Thyroid gland (tissue), 4 donors: ENCODE measurements at regions not wholly inside any gene's neighbourhood (a gene's known extent, or its start where the extent isn't known, plus 50 kb on each side); places are given as distances from the start of the nearest gene placed in this dataset.

Experiments
- DNase-seq, 2 donors: peaks; one replicate each; pipeline ENCODE4 v3.0.0-alpha.2; 2019
- H3K27ac ChIP-seq, 3 donors: fragments of 200-600 bp; sonication (generic); 1 replicate in 2 of 3; 2 replicates in 1 of 3; pipeline ENCODE4 v1.5.1; 2016 to 2019; ENCODE audit warnings: mild to moderate bottlenecking in 1 of 3, moderate library complexity in 1 of 3
- H3K27me3 ChIP-seq: fragments of 200-600 bp; sonication (generic); one replicate; pipeline ENCODE4 v1.5.1; 2019
- H3K36me3 ChIP-seq, 2 donors: fragments of 200-600 bp; sonication (generic); one replicate each; pipeline ENCODE4 v1.5.1; 2016 to 2019
- H3K4me1 ChIP-seq, 2 donors: fragments of 200-600 bp; sonication (generic); one replicate each; pipeline ENCODE4 v1.5.1; 2017 to 2019
- H3K4me3 ChIP-seq, 3 donors: fragments of 200-600 bp; sonication (generic); replicated peaks in 1 of 3; 1 replicate in 2 of 3; 2 replicates in 1 of 3; pipeline ENCODE4 v1.5.1; 2016; ENCODE audit warnings: mild to moderate bottlenecking in 1 of 3
- H3K9me3 ChIP-seq: fragments of 200-600 bp; sonication (generic); one replicate; pipeline ENCODE4 v1.5.1; 2017
- POLR2A ChIP-seq, 2 donors: fragments of 450-650 bp; IDR thresholded peaks; one replicate each; pipeline ENCODE4 v1.6.1; 2017; ENCODE audit warnings: antibody characterized with exemption in 2 of 2, mild to moderate bottlenecking in 2 of 2, moderate library complexity in 1 of 2
- WGBS, 2 donors: methylation state at CpG; one replicate each; pipeline ENCODE4 v1.1.5; 2017; 5-methylcytosine and 5-hydroxymethylcytosine counted together
- intact Hi-C: fragments of 100-400 bp; cut with DNase I; formaldehyde crosslinking; loops from one replicate; pipeline ENCODE4 v1.15.1; 2023
- TF ChIP-seq, protein P1 (sequence below), 6 experiments: fragments of 200-600 bp in 3 of 6; fragments of 450-650 bp in 3 of 6; sonication (generic) in 3 of 6; IDR thresholded peaks; one replicate each; pipeline ENCODE4 v1.5.1; 2016 to 2019; ENCODE audit warnings: antibody characterized with exemption in 6 of 6, mild to moderate bottlenecking in 2 of 6, inconsistent platforms in 1 of 6, moderate library complexity in 1 of 6

DNA sequence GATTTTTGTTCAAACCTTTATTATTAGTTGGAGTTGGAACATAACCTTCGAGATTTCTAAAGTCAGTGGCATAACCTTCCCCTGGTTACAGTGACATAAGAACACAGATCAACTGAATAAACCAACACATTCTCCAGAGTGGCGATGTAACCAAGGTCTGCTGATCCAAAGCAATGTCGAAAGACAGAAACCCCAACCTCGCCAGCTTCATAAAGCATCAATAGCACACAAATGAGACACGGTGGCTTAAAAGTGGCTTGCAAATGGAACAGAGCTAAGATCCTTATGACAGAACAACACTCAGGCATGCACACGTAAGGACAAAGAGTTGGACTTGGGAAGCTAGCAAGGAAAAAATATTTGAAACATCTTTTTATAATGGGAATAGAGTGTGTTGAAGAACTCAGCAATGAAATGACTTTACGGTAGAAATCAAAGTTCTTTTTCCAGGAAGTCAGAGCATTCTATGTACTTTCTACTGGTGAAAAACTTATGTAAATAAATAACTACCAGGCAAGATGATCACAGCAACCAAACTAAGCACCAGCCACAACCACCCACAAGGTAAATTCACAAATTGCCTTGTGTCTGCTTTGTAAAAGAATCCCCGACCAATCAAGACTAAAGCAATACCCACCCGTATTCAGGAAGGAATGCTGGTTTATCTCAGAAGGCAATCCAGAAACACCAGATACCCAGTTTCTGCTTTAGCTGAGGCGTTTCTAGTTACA, 61.0 kb upstream of the NHSL1 start:
- TF ChIP-seq, protein P1, sequence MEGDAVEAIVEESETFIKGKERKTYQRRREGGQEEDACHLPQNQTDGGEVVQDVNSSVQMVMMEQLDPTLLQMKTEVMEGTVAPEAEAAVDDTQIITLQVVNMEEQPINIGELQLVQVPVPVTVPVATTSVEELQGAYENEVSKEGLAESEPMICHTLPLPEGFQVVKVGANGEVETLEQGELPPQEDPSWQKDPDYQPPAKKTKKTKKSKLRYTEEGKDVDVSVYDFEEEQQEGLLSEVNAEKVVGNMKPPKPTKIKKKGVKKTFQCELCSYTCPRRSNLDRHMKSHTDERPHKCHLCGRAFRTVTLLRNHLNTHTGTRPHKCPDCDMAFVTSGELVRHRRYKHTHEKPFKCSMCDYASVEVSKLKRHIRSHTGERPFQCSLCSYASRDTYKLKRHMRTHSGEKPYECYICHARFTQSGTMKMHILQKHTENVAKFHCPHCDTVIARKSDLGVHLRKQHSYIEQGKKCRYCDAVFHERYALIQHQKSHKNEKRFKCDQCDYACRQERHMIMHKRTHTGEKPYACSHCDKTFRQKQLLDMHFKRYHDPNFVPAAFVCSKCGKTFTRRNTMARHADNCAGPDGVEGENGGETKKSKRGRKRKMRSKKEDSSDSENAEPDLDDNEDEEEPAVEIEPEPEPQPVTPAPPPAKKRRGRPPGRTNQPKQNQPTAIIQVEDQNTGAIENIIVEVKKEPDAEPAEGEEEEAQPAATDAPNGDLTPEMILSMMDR (IDR thresholded peaks at IDR 0.05), result no peak
- no peak for TF ChIP-seq POLR2A (IDR thresholded peaks at IDR 0.05)
- no peak overlapping the region for H3K27ac ChIP-seq
- H3K27me3 ChIP-seq, result no peaks in the 10 kb centered on the region
- H3K36me3 ChIP-seq, result no peaks in the 10 kb centered on the region
- 74 to 76% methylated on average over 10 of the region's 10 CpGs for WGBS, 2 donors
- no peak for DNase-seq
- intact Hi-C loops, result no loop called here
- peaks cover 8 to 10% of the 10 kb centered on the region in 2 donors for H3K4me1 ChIP-seq
- no peak overlapping the region for H3K4me3 ChIP-seq
- H3K9me3 ChIP-seq, result no peaks in the 10 kb centered on the region

DNA sequence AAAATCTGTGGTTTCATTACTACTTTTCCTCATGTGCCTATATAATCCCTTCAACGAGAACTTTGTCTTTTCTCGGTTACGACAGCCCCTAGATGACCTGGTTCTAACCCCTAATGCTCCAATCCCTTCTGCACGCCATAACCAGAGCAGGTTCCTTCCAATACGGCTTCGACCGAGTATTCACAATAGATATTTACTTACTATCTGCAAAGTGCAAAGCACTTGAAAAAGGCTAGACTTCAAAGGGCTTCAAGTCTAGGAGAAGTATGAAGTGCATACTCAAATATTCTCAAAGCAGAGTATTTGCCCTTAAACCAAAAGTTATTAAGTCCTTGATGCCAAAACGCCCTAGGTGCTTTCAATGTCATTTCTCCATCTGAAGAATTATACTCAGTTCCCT, 63.4 kb upstream of the NHSL1 start:
- no peaks in the 10 kb centered on the region for H3K9me3 ChIP-seq
- no peak for TF ChIP-seq POLR2A (IDR thresholded peaks at IDR 0.05)
- TF ChIP-seq, protein P1 (IDR thresholded peaks at IDR 0.05), result no peak
- no peak for DNase-seq
- intact Hi-C loops, result no loop called here
- no peaks in the 10 kb centered on the region for H3K4me1 ChIP-seq
- WGBS, 2 donors, result 77 to 81% methylated on average over 8 of the region's 8 CpGs
- no peak overlapping the region for H3K4me3 ChIP-seq
- no peaks in the 10 kb centered on the region for H3K36me3 ChIP-seq
- no peak overlapping the region for H3K27ac ChIP-seq
- no peaks in the 10 kb centered on the region for H3K27me3 ChIP-seq

DNA sequence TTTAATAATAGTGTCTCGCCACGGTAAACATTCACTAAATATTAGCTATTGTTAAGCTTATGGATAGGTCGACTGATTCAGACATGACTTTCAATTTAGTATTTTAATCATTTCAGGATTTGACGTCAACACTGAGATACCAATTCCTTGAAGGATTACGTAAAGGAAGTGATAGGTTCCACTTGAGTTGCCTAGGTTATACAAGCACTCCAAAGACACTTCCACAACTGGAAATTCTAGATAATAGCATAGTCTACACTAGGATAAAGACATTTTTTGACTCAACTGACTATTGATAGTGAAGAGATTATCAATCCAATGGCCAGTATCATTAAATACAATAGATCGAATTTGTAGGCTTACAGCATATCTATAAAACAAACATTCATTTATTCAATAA, 63.9 kb upstream of the NHSL1 start:
- intact Hi-C loops, result no loop called here

DNA sequence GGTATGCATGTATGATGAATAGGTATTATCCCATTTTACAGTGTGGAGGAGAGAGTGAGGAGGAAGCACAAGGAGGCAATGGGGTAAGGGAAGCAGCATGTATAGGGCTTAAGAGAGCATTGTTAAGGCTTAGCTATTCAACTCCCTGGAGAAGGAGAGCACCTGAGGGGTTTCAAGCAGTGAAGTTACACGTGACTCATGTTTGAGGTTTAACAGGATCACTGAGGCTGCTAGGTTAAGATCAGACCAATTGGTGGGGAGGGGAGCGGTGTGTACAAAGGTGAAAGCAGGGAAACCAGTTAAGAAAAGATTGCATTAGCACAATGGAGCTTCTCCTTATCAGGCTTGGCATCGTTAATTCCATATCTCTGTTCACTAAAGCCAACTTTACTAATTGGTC, 64.4 kb upstream of the NHSL1 start:
- no peak overlapping the region for H3K27ac ChIP-seq
- no peak for TF ChIP-seq POLR2A (IDR thresholded peaks at IDR 0.05)
- TF ChIP-seq, protein P1 (IDR thresholded peaks at IDR 0.05), result no peak
- no peaks in the 10 kb centered on the region for H3K36me3 ChIP-seq
- no peaks in the 10 kb centered on the region for H3K9me3 ChIP-seq
- H3K4me1 ChIP-seq, result no peaks in the 10 kb centered on the region
- no peak for DNase-seq
- WGBS, 2 donors, result 83 to 87% methylated on average over 3 of the region's 3 CpGs
- H3K27me3 ChIP-seq, result no peaks in the 10 kb centered on the region
- H3K4me3 ChIP-seq, result no peak overlapping the region
- intact Hi-C loops, result no loop called here

More for the DNA sequence above, 63.9 kb upstream of the NHSL1 start:
- Histone ChIP-seq H3K27me3 (no peaks in the 10 kb centered on the region), H3K4me3 (no peak overlapping the region), H3K9me3 (no peaks in the 10 kb centered on the region), H3K4me1 (no peaks in the 10 kb centered on the region), H3K27ac (no peak overlapping the region), H3K36me3 (no peaks in the 10 kb centered on the region)
- no peak for TF ChIP-seq POLR2A (IDR thresholded peaks at IDR 0.05)
- TF ChIP-seq, protein P1 (IDR thresholded peaks at IDR 0.05), result no peak
- WGBS, 2 donors, result 94% methylated on average over 6 of the region's 6 CpGs
- DNase-seq, result no peak

DNA sequence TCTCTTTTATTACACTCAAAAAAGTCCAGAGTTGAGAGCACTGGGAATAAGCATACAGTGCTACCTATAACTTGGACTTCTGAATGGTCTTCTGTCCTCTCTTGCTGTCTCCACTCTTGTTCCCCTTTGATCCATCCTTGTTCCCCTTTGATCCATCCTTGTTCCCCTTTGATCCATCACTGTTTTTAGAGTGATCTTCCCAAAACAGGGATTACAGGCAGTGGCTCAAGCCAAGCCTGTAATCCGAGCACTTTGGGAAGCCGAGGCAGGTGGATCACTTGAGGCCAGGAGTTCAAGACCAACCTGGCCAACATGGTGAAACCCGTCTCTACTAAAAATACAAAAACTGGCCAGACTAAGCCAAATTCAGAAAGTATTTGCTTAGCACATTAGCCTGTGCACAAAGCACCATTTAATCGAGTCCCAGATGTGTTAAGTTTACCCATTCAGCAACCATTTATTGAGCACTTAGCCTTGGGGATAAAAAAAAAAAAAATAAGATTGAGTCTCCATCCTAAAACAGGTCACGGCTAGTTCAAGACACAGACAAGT, 65.0 kb upstream of the NHSL1 start:
- WGBS, 2 donors, result 87 to 93% methylated on average over 5 of the region's 5 CpGs
- H3K4me3 ChIP-seq, result no peak overlapping the region
- TF ChIP-seq, protein P1 (IDR thresholded peaks at IDR 0.05), result no peak
- TF ChIP-seq POLR2A (IDR thresholded peaks at IDR 0.05), result no peak
- intact Hi-C loops, result no loop called here
- DNase-seq, result no peak
- no peaks in the 10 kb centered on the region for H3K4me1 ChIP-seq
- no peaks in the 10 kb centered on the region for H3K27me3 ChIP-seq
- H3K36me3 ChIP-seq, result no peaks in the 10 kb centered on the region
- H3K9me3 ChIP-seq, result no peaks in the 10 kb centered on the region
- no peak overlapping the region for H3K27ac ChIP-seq
